GM23248 (cell line): ENCODE measurements at regions not wholly inside any gene's neighbourhood (a gene's known extent, or its start where the extent isn't known, plus 50 kb on each side); places are given as distances from the start of the nearest gene placed in this dataset.
"Not testable (repeated sequence)": the region's sequence is repeated elsewhere in the genome, so short reads cannot be mapped to it uniquely, and the experiment has no call there.

Source experiments
- DNase-seq: peaks from one replicate; pipeline ENCODE4 v3.0.0-alpha.2; 2015
- H2AFZ ChIP-seq: fragments of 200-600 bp; sonication (generic); 2 replicates; pipeline ENCODE4 v1.6.1; 2016; ENCODE audit warnings: antibody characterized with exemption
- H3F3A ChIP-seq: fragments of 200-600 bp; sonication (generic); 2 replicates; pipeline ENCODE4 v1.6.1; 2016; ENCODE audit warnings: mild to moderate bottlenecking, antibody characterized with exemption, mixed run types; ENCODE audit not compliant: insufficient read depth
- H3K27ac ChIP-seq: fragments of 200-600 bp; sonication (generic); 2 replicates; pipeline ENCODE4 v1.5.1; 2016; ENCODE audit warnings: mild to moderate bottlenecking
- H3K27me3 ChIP-seq: fragments of 200-600 bp; sonication (generic); replicated peaks from 2 replicates; pipeline ENCODE4 v1.6.1; 2016; ENCODE audit warnings: mild to moderate bottlenecking; ENCODE audit not compliant: insufficient read depth
- H3K36me3 ChIP-seq: fragments of 200-600 bp; sonication (generic); 2 replicates; pipeline ENCODE4 v1.6.1; 2016; ENCODE audit warnings: low read depth, mild to moderate bottlenecking
- H3K4me1 ChIP-seq: fragments of 200-600 bp; sonication (generic); 2 replicates; pipeline ENCODE4 v1.6.1; 2016; ENCODE audit warnings: mild to moderate bottlenecking; ENCODE audit not compliant: insufficient read depth
- H3K4me2 ChIP-seq: fragments of 200-600 bp; sonication (generic); one replicate; pipeline ENCODE4 v1.6.1; 2016; ENCODE audit warnings: mild to moderate bottlenecking; ENCODE audit not compliant: unreplicated experiment
- H3K4me3 ChIP-seq: fragments of 200-600 bp; sonication (generic); 2 replicates; pipeline ENCODE4 v1.5.1; 2016; ENCODE audit warnings: mild to moderate bottlenecking
- H3K79me2 ChIP-seq: fragments of 200-600 bp; sonication (generic); 2 replicates; pipeline ENCODE4 v1.6.1; 2016; ENCODE audit warnings: mild to moderate bottlenecking; ENCODE audit not compliant: insufficient read depth
- H3K9ac ChIP-seq: fragments of 200-600 bp; sonication (generic); 2 replicates; pipeline ENCODE4 v1.6.1; 2016; ENCODE audit warnings: mild to moderate bottlenecking
- H3K9me2 ChIP-seq: fragments of 200-600 bp; sonication (generic); 2 replicates; pipeline ENCODE4 v1.6.1; 2016; ENCODE audit warnings: mixed run types, mild to moderate bottlenecking, moderate library complexity; ENCODE audit not compliant: insufficient read depth
- H3K9me3 ChIP-seq: fragments of 200-600 bp; sonication (generic); one replicate; pipeline ENCODE4 v1.6.1; 2017; ENCODE audit warnings: low read depth
- H4K20me1 ChIP-seq: fragments of 200-600 bp; sonication (generic); 2 replicates; pipeline ENCODE4 v1.6.0; 2016; ENCODE audit not compliant: insufficient read depth
- WGBS, 2 experiments: methylation state at CpG; one replicate each; pipeline ENCODE4 v1.1.6; 2015 to 2017; ENCODE audit warnings: low lambda C conversion rate in 2 of 2, low coverage in 1 of 2; ENCODE audit errors: missing lambda C conversion rate in 2 of 2; 5-methylcytosine and 5-hydroxymethylcytosine counted together
- in situ Hi-C: fragments of 300-500 bp; cut with MboI; formaldehyde crosslinking; loops from 2 replicates; pipeline ENCODE4 v1.15.0; 2020

DNA sequence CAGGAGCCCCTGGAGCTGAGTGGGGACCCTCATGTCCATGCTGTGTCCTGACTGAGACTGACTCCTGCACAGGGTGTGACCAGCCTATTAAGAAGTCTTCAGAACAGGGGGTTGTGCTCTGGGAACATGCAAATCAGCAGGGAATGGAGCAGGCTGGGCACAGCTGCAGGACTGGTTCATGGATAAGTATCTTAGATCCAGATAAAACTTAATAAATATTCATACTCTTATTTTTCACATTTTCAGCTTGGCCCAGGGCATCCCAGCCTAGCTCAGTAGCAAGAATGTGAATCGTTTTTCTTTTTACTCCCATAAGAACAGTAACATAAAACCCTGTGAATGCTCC, 479.7 kb downstream of the RPIA start:
- H3K9me2 ChIP-seq, H3K79me2 ChIP-seq, H3K27me3 ChIP-seq, H2AFZ ChIP-seq, H3F3A ChIP-seq, H3K4me3 ChIP-seq, DNase-seq, H3K36me3 ChIP-seq, in situ Hi-C loops, H4K20me1 ChIP-seq, H3K27ac ChIP-seq, H3K4me1 ChIP-seq, H3K9ac ChIP-seq, H3K9me3 ChIP-seq, H3K4me2 ChIP-seq: not testable (repeated sequence)
- WGBS, 2 experiments = 0 to 4% methylated on average over 1 of the region's 1 CpG

DNA sequence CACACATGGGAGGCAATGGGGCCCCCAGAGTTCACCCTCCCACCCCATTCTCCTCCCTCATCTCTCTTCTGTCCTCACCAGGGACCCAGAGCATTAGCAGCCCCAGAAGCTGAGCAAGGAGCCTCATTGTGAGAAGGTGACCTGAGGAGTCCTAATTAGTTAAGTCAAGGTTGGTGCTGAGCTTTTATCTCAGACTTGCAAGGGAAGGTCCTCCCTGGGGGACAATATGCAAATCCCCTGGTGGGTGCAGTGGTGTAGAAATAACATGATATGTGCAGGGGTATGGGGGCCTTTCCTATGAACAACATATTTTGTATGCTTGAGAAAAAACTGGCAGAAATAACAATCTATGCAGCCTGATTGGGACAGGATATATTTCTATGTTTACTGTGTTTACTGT, 485.5 kb downstream of the RPIA start:
- H3F3A ChIP-seq, H3K27me3 ChIP-seq, H3K27ac ChIP-seq, in situ Hi-C loops, DNase-seq, H2AFZ ChIP-seq, H3K4me1 ChIP-seq, H3K79me2 ChIP-seq, H3K4me3 ChIP-seq, H3K4me2 ChIP-seq, H3K36me3 ChIP-seq, H3K9me2 ChIP-seq, H3K9ac ChIP-seq, H3K9me3 ChIP-seq, H4K20me1 ChIP-seq: not testable (repeated sequence)

DNA sequence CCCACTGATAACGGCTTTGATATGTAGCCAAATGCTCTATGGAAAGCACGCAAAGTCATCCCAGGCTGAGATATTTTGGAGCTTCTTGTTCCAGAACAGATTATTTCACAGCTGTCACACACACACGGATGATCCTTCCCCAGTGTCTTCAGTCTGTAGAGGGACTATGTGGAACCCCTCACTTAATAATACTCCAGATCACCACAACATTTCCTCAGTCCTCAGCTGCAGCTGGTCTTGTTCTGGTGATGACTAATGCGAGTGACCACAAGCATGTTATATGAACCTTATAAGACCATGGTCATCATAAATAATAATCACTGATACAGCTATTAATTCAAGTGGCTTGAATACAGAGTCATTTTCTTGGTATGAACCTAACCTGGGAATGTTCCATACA, 490.7 kb downstream of the RPIA start:
- H3K4me3 ChIP-seq, H3F3A ChIP-seq, H2AFZ ChIP-seq, DNase-seq, H3K36me3 ChIP-seq, H3K9me3 ChIP-seq, H3K9ac ChIP-seq, H3K4me1 ChIP-seq, H3K4me2 ChIP-seq, H3K79me2 ChIP-seq, in situ Hi-C loops, H3K27ac ChIP-seq, H3K27me3 ChIP-seq, H3K9me2 ChIP-seq, H4K20me1 ChIP-seq: not testable (repeated sequence)
- 31 to 35% methylated on average over 4 of the region's 4 CpGs for WGBS, 2 experiments

DNA sequence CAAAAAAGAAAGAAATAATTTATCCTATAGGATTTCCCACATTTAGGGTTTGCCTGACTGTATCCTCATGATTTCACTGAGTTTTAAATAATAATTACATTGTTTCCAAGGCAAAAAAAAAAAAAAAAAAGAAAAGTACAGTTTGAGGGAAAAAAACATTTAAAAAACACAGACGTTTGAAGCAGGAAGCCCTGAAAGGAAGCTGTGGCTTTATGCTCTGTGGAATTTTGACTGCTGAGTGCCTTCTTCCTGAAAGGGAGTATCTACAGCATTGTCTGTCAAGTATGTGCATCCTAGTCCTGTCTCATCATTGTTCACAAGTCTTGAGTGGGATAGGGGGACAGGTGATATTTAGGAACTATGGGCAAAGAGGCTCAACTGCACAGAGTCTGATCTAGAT, 493.3 kb downstream of the RPIA start:
- H2AFZ ChIP-seq, H3K79me2 ChIP-seq, in situ Hi-C loops, H3K27ac ChIP-seq, H3K4me3 ChIP-seq, H3K9ac ChIP-seq, DNase-seq, H4K20me1 ChIP-seq, H3K4me1 ChIP-seq, H3K9me3 ChIP-seq, H3K27me3 ChIP-seq, H3K9me2 ChIP-seq, H3K4me2 ChIP-seq, H3K36me3 ChIP-seq, H3F3A ChIP-seq: not testable (repeated sequence)
- WGBS, 2 experiments = 21 to 38% methylated on average over 1 of the region's 1 CpG

DNA sequence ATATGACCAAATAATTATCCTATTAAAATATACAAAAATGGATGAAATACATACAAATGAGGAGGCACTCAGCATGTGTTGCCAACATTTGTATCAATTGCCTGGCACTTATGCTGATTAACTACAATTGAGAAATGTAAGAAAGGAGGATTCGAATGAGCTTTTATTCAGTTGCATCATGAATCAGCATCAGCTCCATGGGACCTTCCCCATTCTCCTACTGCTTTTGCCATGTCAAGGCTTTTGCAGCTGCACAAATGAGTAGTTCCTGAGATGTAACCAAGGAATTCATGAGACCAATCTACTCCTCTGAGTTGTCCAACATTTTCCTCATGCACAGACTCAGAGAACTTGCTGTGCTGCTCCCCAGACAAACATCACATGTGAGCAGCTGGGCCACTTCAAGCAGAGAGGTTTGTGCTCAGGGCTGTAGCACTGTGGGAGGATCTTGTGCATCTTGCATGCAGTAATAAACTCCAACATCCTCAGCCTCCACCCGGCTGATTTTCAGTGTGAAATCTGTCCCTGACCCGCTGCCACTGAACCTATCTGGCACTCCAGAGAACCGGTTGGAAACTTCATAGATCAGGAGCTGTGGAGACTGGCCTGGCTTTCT, 504.3 kb downstream of the RPIA start:
- in situ Hi-C loops, H3F3A ChIP-seq, H3K4me1 ChIP-seq, H2AFZ ChIP-seq, H3K9ac ChIP-seq, H4K20me1 ChIP-seq, H3K27me3 ChIP-seq, H3K9me2 ChIP-seq, H3K36me3 ChIP-seq, H3K27ac ChIP-seq, H3K79me2 ChIP-seq, H3K4me2 ChIP-seq, H3K9me3 ChIP-seq, DNase-seq, H3K4me3 ChIP-seq: not testable (repeated sequence)
- WGBS, 2 experiments = 33 to 55% methylated on average over 3 of the region's 4 CpGs

DNA sequence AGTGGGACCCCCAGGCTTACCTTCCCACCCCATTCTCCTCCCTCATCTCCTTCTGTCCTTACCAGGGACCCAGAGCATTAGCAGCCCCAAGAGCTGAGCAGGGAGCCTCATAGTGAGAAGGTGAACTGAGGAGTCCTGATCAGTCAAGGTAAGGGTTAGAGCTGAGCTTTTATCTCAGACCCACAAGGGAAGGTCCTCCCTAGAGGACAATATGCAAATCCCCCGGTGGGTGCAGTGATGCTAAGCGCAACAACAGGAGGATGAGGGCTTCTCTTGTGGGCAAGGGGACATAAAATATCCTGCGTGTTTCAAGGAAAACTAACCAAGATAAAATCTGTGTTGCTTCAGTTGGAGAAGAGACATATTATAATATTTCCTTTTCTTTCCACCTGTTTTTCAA, 505.2 kb downstream of the RPIA start:
- H4K20me1 ChIP-seq, H3K27me3 ChIP-seq, in situ Hi-C loops, H3K36me3 ChIP-seq, DNase-seq, H3K27ac ChIP-seq, H3F3A ChIP-seq, H3K4me1 ChIP-seq, H3K4me3 ChIP-seq, H3K9me3 ChIP-seq, H3K79me2 ChIP-seq, H3K9me2 ChIP-seq, H3K4me2 ChIP-seq, H3K9ac ChIP-seq, H2AFZ ChIP-seq: not testable (repeated sequence)
- WGBS, 2 experiments = no CpG with 5 or more reads among the region's 3 CpGs

DNA sequence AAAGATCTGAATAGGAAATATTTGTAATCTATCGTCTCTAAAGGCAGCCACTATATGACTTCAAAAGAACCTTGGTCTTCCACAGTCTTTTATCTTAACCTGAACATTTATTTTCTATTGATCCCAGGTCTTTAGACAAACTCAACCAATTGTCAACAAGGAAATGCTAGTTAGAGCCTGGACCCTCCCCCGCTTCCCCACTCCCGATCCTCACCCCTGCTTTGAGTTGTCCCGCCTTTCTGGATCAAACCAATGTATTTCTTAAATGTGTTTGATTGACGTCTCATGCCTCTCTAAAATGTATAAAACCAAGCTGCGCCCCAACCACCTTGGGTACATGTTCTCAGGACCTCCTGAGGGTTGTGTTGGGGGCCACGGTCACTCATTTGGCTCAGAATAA, 506.6 kb downstream of the RPIA start:
- H3K79me2 ChIP-seq, H3K4me2 ChIP-seq, H3K4me1 ChIP-seq, H3K9ac ChIP-seq, H2AFZ ChIP-seq, H3K4me3 ChIP-seq, H3K27ac ChIP-seq, H3K27me3 ChIP-seq, H3K9me2 ChIP-seq, H3K36me3 ChIP-seq, DNase-seq, H3F3A ChIP-seq, H4K20me1 ChIP-seq, H3K9me3 ChIP-seq, in situ Hi-C loops: not testable (repeated sequence)
- WGBS, 2 experiments = 32 to 40% methylated on average over 7 of the region's 7 CpGs

DNA sequence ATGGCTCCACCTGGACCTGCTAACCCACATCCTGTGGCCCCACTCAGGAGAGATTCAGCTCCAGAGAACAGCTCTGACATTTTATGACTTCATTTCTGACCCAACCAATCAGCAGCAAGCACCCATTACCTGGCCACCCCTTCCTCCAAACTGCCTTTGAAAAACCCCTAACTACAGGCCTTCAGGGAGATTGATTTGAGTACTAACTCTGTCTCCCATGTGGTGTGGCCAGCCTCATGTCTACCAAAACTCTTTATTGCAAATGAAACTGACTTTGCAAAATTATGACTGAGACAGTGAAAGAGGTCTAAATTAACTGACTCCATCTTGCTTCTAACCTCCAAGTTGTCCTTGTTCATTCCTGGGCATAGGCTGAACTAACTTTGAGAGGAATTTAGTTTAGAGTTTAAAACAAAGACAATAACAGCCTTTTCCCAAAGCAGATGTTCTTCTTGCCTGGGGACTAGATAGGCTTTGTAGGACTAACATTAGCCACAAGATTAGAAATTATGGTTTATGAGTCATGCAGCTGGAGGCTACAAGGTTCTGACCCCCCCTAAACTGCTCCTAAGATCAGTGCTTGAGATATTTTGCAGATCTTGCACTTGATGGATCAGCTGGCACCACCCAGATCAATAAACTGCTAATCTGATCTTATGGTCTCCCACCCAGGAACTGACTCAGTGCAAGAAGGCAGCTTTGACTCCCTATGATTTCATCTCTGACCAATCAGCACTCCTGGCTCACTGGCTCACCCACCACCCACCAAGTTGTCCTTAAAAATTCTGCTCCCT, 508.2 kb downstream of the RPIA start:
- H3K4me1 ChIP-seq, H3K36me3 ChIP-seq, H4K20me1 ChIP-seq, H3K9me3 ChIP-seq, H3K4me2 ChIP-seq, H2AFZ ChIP-seq, H3K79me2 ChIP-seq, H3K27ac ChIP-seq, H3K9ac ChIP-seq, in situ Hi-C loops, DNase-seq, H3K4me3 ChIP-seq, H3K27me3 ChIP-seq, H3K9me2 ChIP-seq, H3F3A ChIP-seq: not testable (repeated sequence)
